Activated naive CD4-positive, alpha-beta T cell treated with anti-CD3 and anti-CD28 coated beads, Interleukin-2, amount 50 U/mL, for 24 hours (primary cell): ENCODE measurements at regions not wholly inside any gene's neighbourhood (a gene's known extent, or its start where the extent isn't known, plus 50 kb on each side); places are given as distances from the start of the nearest gene placed in this dataset.
"Not testable (repeated sequence)": the region's sequence is repeated elsewhere in the genome, so short reads cannot be mapped to it uniquely, and the experiment has no call there.

Source experiments
- H3K27ac Mint-ChIP-seq: one replicate; pipeline ENCODE4 v1.8.0; 2021; ENCODE audit warnings: mild to moderate bottlenecking, mixed read lengths
- H3K27me3 Mint-ChIP-seq: one replicate; pipeline ENCODE4 v1.8.0; 2021; ENCODE audit warnings: mixed read lengths
- H3K36me3 Mint-ChIP-seq: one replicate; pipeline ENCODE4 v1.8.0; 2021; ENCODE audit warnings: mixed read lengths
- H3K4me1 Mint-ChIP-seq: one replicate; pipeline ENCODE4 v1.8.0; 2021; ENCODE audit warnings: mixed read lengths
- H3K4me3 Mint-ChIP-seq: one replicate; pipeline ENCODE4 v1.8.0; 2021; ENCODE audit warnings: mild to moderate bottlenecking, mixed read lengths
- H3K9me3 Mint-ChIP-seq: one replicate; pipeline ENCODE4 v1.8.0; 2021; ENCODE audit warnings: mixed read lengths

GRCh38 chr17:52647411-52647810, 488.9 kb upstream of the CA10 start:
- Mint-ChIP-seq H3K4me1 (no peaks in the 10 kb centered on the region), H3K27ac (no peak overlapping the region), H3K36me3 (no peaks in the 10 kb centered on the region), H3K9me3 (no peaks in the 10 kb centered on the region), H3K4me3 (no peak overlapping the region), H3K27me3 (no peaks in the 10 kb centered on the region)

- H3K9me3 Mint-ChIP-seq = peaks cover 6% of the 10 kb centered on the region
- H3K27ac Mint-ChIP-seq = no peak overlapping the region
- no peaks in the 10 kb centered on the region for H3K36me3 Mint-ChIP-seq
- H3K4me3 Mint-ChIP-seq = no peak overlapping the region
- H3K27me3 Mint-ChIP-seq = no peaks in the 10 kb centered on the region
- H3K4me1 Mint-ChIP-seq = no peaks in the 10 kb centered on the region
Measured at GRCh38 chr17:52636443-52636842, 477.9 kb upstream of the CA10 start.

GRCh38 chr17:52606590-52606989, 448.1 kb upstream of the CA10 start:
- H3K4me1 Mint-ChIP-seq = no peaks in the 10 kb centered on the region
- H3K4me3 Mint-ChIP-seq = no peak overlapping the region
- no peak overlapping the region for H3K27ac Mint-ChIP-seq
- H3K27me3 Mint-ChIP-seq = peaks cover 2% of the 10 kb centered on the region
- H3K36me3 Mint-ChIP-seq = no peaks in the 10 kb centered on the region
- H3K9me3 Mint-ChIP-seq = no peaks in the 10 kb centered on the region

- Mint-ChIP-seq H3K4me1 (no peaks in the 10 kb centered on the region), H3K9me3 (no peaks in the 10 kb centered on the region), H3K27ac (no peak overlapping the region), H3K4me3 (no peak overlapping the region), H3K36me3 (no peaks in the 10 kb centered on the region), H3K27me3 (peaks cover under 1% of the 10 kb centered on the region)
Measured at GRCh38 chr17:52606098-52606497, 447.6 kb upstream of the CA10 start.

- peaks cover 1% of the 10 kb centered on the region for H3K27me3 Mint-ChIP-seq
- H3K27ac Mint-ChIP-seq = no peak overlapping the region
- no peak overlapping the region for H3K4me3 Mint-ChIP-seq
- no peaks in the 10 kb centered on the region for H3K9me3 Mint-ChIP-seq
- no peaks in the 10 kb centered on the region for H3K4me1 Mint-ChIP-seq
- H3K36me3 Mint-ChIP-seq = no peaks in the 10 kb centered on the region
Measured at GRCh38 chr17:52604105-52604504, 445.6 kb upstream of the CA10 start.

- not testable (repeated sequence) for H3K36me3 Mint-ChIP-seq, H3K27ac Mint-ChIP-seq, H3K4me1 Mint-ChIP-seq, H3K27me3 Mint-ChIP-seq, H3K4me3 Mint-ChIP-seq
- H3K9me3 Mint-ChIP-seq = peaks cover 15% of the 10 kb centered on the region
Measured at GRCh38 chr17:52597452-52598215, 439.1 kb upstream of the CA10 start.

- no peaks in the 10 kb centered on the region for H3K36me3 Mint-ChIP-seq
- H3K4me3 Mint-ChIP-seq = no peak overlapping the region
- H3K27ac Mint-ChIP-seq = no peak overlapping the region
- H3K4me1 Mint-ChIP-seq = no peaks in the 10 kb centered on the region
- peaks cover 36% of the 10 kb centered on the region for H3K9me3 Mint-ChIP-seq
- no peaks in the 10 kb centered on the region for H3K27me3 Mint-ChIP-seq
Measured at GRCh38 chr17:52594516-52594915, 436.0 kb upstream of the CA10 start.

GRCh38 chr17:52546990-52547389, 388.5 kb upstream of the CA10 start:
- H3K9me3 Mint-ChIP-seq = peaks cover 6% of the 10 kb centered on the region
- H3K36me3 Mint-ChIP-seq = no peaks in the 10 kb centered on the region
- no peak overlapping the region for H3K27ac Mint-ChIP-seq
- H3K4me3 Mint-ChIP-seq = no peak overlapping the region
- no peaks in the 10 kb centered on the region for H3K27me3 Mint-ChIP-seq
- no peaks in the 10 kb centered on the region for H3K4me1 Mint-ChIP-seq

GRCh38 chr17:52546493-52546892, 388.0 kb upstream of the CA10 start:
- H3K4me3 Mint-ChIP-seq = no peak overlapping the region
- H3K27ac Mint-ChIP-seq = no peak overlapping the region
- no peaks in the 10 kb centered on the region for H3K4me1 Mint-ChIP-seq
- H3K27me3 Mint-ChIP-seq = no peaks in the 10 kb centered on the region
- H3K9me3 Mint-ChIP-seq = peaks cover 5% of the 10 kb centered on the region
- H3K36me3 Mint-ChIP-seq = no peaks in the 10 kb centered on the region

- no peak overlapping the region for H3K27ac Mint-ChIP-seq
- no peaks in the 10 kb centered on the region for H3K36me3 Mint-ChIP-seq
- H3K27me3 Mint-ChIP-seq = no peaks in the 10 kb centered on the region
Measured at GRCh38 chr17:52537421-52537820, 378.9 kb upstream of the CA10 start.

GRCh38 chr17:52536489-52536888, 378.0 kb upstream of the CA10 start:
- no peak overlapping the region for H3K27ac Mint-ChIP-seq
- no peaks in the 10 kb centered on the region for H3K9me3 Mint-ChIP-seq
- no peaks in the 10 kb centered on the region for H3K27me3 Mint-ChIP-seq
- no peaks in the 10 kb centered on the region for H3K4me1 Mint-ChIP-seq
- no peak overlapping the region for H3K4me3 Mint-ChIP-seq
- no peaks in the 10 kb centered on the region for H3K36me3 Mint-ChIP-seq

More at GRCh38 chr17:52537421-52537820, 378.9 kb upstream of the CA10 start:
- Mint-ChIP-seq H3K4me3 (no peak overlapping the region), H3K9me3 (no peaks in the 10 kb centered on the region), H3K4me1 (no peaks in the 10 kb centered on the region)

- no peak overlapping the region for H3K27ac Mint-ChIP-seq
- H3K9me3 Mint-ChIP-seq = no peaks in the 10 kb centered on the region
- no peaks in the 10 kb centered on the region for H3K36me3 Mint-ChIP-seq
- no peaks in the 10 kb centered on the region for H3K27me3 Mint-ChIP-seq
- no peak overlapping the region for H3K4me3 Mint-ChIP-seq
- H3K4me1 Mint-ChIP-seq = no peaks in the 10 kb centered on the region
Measured at GRCh38 chr17:52532373-52532772, 373.9 kb upstream of the CA10 start.

- no peaks in the 10 kb centered on the region for H3K9me3 Mint-ChIP-seq
- H3K27ac Mint-ChIP-seq = no peak overlapping the region
- H3K4me3 Mint-ChIP-seq = no peak overlapping the region
- H3K27me3 Mint-ChIP-seq = no peaks in the 10 kb centered on the region
- H3K4me1 Mint-ChIP-seq = no peaks in the 10 kb centered on the region
- no peaks in the 10 kb centered on the region for H3K36me3 Mint-ChIP-seq
Measured at GRCh38 chr17:52524096-52524637, 365.7 kb upstream of the CA10 start.

GRCh38 chr17:52517176-52517575, 358.7 kb upstream of the CA10 start:
- H3K36me3 Mint-ChIP-seq = no peaks in the 10 kb centered on the region
- H3K27me3 Mint-ChIP-seq = no peaks in the 10 kb centered on the region
- H3K9me3 Mint-ChIP-seq = no peaks in the 10 kb centered on the region
- no peaks in the 10 kb centered on the region for H3K4me1 Mint-ChIP-seq
- H3K27ac Mint-ChIP-seq = no peak overlapping the region
- no peak overlapping the region for H3K4me3 Mint-ChIP-seq

- Mint-ChIP-seq H3K4me3 (no peak overlapping the region), H3K27ac (no peak overlapping the region), H3K27me3 (no peaks in the 10 kb centered on the region), H3K4me1 (no peaks in the 10 kb centered on the region), H3K36me3 (no peaks in the 10 kb centered on the region), H3K9me3 (peaks cover 3% of the 10 kb centered on the region)
Measured at GRCh38 chr17:52515927-52516326, 357.4 kb upstream of the CA10 start.

GRCh38 chr17:52505601-52506000, 347.1 kb upstream of the CA10 start:
- Mint-ChIP-seq H3K27ac (no peak overlapping the region), H3K9me3 (peaks cover 24% of the 10 kb centered on the region), H3K36me3 (no peaks in the 10 kb centered on the region), H3K4me3 (no peak overlapping the region), H3K27me3 (peaks cover 2% of the 10 kb centered on the region), H3K4me1 (no peaks in the 10 kb centered on the region)

- Mint-ChIP-seq H3K27ac (no peak overlapping the region), H3K9me3 (peaks cover 16% of the 10 kb centered on the region)
Measured at GRCh38 chr17:52504081-52504480, 345.6 kb upstream of the CA10 start.

More at GRCh38 chr17:52504081-52504480, 345.6 kb upstream of the CA10 start:
- no peaks in the 10 kb centered on the region for H3K36me3 Mint-ChIP-seq
- no peak overlapping the region for H3K4me3 Mint-ChIP-seq
- peaks cover 2% of the 10 kb centered on the region for H3K27me3 Mint-ChIP-seq
- no peaks in the 10 kb centered on the region for H3K4me1 Mint-ChIP-seq
